ENCODE measurements at regions not wholly inside any gene's neighbourhood (a gene's known extent, or its start where the extent isn't known, plus 50 kb on each side); places are given as distances from the start of the nearest gene placed in this dataset.
"Not testable (repeated sequence)": the region's sequence is repeated elsewhere in the genome, so short reads cannot be mapped to it uniquely, and the experiment has no call there.

GRCh38 chr1:229935157-229935556 is 131.9 kb upstream of the GALNT2 start:
- intact Hi-C loops (cut with micrococcal nuclease); H3K36me3 Mint-ChIP-seq (ENCODE audit: low read depth); H3K27ac Mint-ChIP-seq; H3K4me3 Mint-ChIP-seq; H3K9me3 Mint-ChIP-seq; H3K4me1 Mint-ChIP-seq (ENCODE audit: low read depth): not testable (repeated sequence)
- H3K27me3 Mint-ChIP-seq: peaks cover 23% of the 10 kb centered on the region

DNA sequence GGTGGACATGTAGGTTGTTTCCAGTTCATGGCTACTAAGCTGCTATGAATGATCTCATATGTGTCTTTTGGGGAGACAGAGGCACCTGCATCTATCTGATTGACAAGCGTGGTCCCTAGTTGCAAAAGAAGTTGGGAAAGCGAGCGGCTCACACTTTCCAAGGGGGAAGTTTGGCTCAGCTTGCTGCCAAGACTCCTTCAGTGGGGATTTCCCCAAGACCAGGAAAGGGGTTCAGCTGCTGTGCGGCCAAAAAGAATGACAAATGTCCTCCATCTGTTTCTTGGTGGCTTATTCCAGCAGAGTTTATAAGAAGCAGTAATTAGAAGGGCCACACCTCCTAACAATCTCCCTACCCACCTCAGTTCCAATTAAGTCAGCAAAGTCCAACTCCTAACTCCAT is 128.5 kb upstream of the GALNT2 start:
- H3K36me3 Mint-ChIP-seq (ENCODE audit: low read depth): no peaks in the 10 kb centered on the region
- peaks cover 23% of the 10 kb centered on the region for H3K27me3 Mint-ChIP-seq

GRCh38 chr1:229940684-229941083 is 126.4 kb upstream of the GALNT2 start:
- Mint-ChIP-seq H3K4me1 (ENCODE audit: low read depth) (no peaks in the 10 kb centered on the region), H3K36me3 (ENCODE audit: low read depth) (no peaks in the 10 kb centered on the region), H3K27me3 (peaks cover 15% of the 10 kb centered on the region), H3K4me3 (no peak overlapping the region), H3K9me3 (no peaks in the 10 kb centered on the region), H3K27ac (no peak overlapping the region)
- intact Hi-C loops (cut with micrococcal nuclease): no loop called here

More for the DNA sequence above, 128.5 kb upstream of the GALNT2 start:
- Mint-ChIP-seq H3K27ac (no peak overlapping the region), H3K9me3 (no peaks in the 10 kb centered on the region), H3K4me1 (ENCODE audit: low read depth) (no peaks in the 10 kb centered on the region), H3K4me3 (no peak overlapping the region)
- intact Hi-C loops (cut with micrococcal nuclease): no loop called here

GRCh38 chr1:229941160-229941559 is 125.9 kb upstream of the GALNT2 start:
- H3K9me3 Mint-ChIP-seq: no peaks in the 10 kb centered on the region
- no peak overlapping the region for H3K4me3 Mint-ChIP-seq
- no peak overlapping the region for H3K27ac Mint-ChIP-seq
- no peaks in the 10 kb centered on the region for H3K36me3 Mint-ChIP-seq (ENCODE audit: low read depth)
- H3K27me3 Mint-ChIP-seq: peaks cover 15% of the 10 kb centered on the region
- intact Hi-C loops (cut with micrococcal nuclease): no loop called here
- no peaks in the 10 kb centered on the region for H3K4me1 Mint-ChIP-seq (ENCODE audit: low read depth)

GRCh38 chr1:229941831-229942230 is 125.2 kb upstream of the GALNT2 start:
- intact Hi-C loops (cut with micrococcal nuclease): no loop called here
- peaks cover 15% of the 10 kb centered on the region for H3K27me3 Mint-ChIP-seq
- no peak overlapping the region for H3K4me3 Mint-ChIP-seq
- H3K4me1 Mint-ChIP-seq (ENCODE audit: low read depth): no peaks in the 10 kb centered on the region
- H3K27ac Mint-ChIP-seq: no peak overlapping the region
- H3K9me3 Mint-ChIP-seq: no peaks in the 10 kb centered on the region
- H3K36me3 Mint-ChIP-seq (ENCODE audit: low read depth): no peaks in the 10 kb centered on the region

DNA sequence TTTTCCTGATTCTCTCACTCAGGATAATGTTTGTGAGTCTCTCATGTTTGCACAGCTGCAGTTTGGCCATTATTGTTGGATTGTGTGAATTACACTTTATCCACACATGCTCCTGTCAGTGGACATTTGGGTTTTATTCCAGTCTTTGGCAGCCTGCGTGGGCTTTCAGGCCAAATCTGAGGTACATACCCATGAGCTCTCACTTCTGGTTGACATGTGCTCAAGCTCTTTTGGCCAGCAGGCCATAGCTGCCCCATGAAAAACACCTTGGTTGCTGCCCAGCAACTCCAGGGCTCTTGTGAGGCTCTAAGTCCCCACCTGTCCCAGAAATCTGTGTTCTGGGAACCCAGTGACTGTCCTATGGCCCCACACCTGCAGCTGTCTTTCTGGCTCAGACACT is 124.5 kb upstream of the GALNT2 start:
- H3K36me3 Mint-ChIP-seq (ENCODE audit: low read depth): no peaks in the 10 kb centered on the region
- intact Hi-C loops (cut with micrococcal nuclease): no loop called here
- H3K9me3 Mint-ChIP-seq: no peaks in the 10 kb centered on the region
- no peak overlapping the region for H3K4me3 Mint-ChIP-seq
- H3K4me1 Mint-ChIP-seq (ENCODE audit: low read depth): no peaks in the 10 kb centered on the region
- no peak overlapping the region for H3K27ac Mint-ChIP-seq
- H3K27me3 Mint-ChIP-seq: peaks cover 15% of the 10 kb centered on the region

DNA sequence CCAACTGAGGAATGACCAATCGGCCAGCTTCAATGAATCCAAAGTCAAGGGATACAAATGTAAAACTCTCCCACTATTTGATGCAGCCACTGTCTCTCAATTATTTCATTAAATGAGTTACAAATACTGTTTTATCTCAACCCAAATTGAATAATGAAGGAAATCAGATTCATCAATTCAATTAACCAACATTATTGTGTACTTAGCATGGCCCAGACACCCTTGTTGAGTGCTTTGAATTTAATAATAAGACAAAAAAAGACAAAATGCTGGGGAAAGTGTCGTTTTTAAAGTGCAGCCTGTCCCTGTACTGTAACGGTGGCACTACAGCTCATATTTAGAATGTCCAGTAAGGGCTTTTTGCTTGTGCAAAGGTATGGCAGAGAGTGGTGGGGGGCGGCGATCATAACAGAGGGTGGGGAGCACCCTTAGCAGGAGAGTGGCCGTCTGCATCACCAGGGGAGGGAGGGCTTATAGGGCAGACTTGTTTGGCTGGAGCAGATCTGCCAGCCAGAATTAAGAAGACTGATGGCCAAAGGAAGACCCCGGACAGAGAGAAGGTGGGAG is 123.8 kb upstream of the GALNT2 start:
- Mint-ChIP-seq H3K4me3 (no peak overlapping the region), H3K27ac (no peak overlapping the region), H3K4me1 (ENCODE audit: low read depth) (no peaks in the 10 kb centered on the region), H3K36me3 (ENCODE audit: low read depth) (no peaks in the 10 kb centered on the region), H3K9me3 (no peaks in the 10 kb centered on the region), H3K27me3 (peaks cover 13% of the 10 kb centered on the region)
- intact Hi-C loops (cut with micrococcal nuclease): no loop called here

- Mint-ChIP-seq H3K4me3 (no peak overlapping the region), H3K4me1 (ENCODE audit: low read depth) (no peaks in the 10 kb centered on the region), H3K36me3 (ENCODE audit: low read depth) (no peaks in the 10 kb centered on the region), H3K27me3 (peaks cover 10% of the 10 kb centered on the region), H3K9me3 (no peaks in the 10 kb centered on the region), H3K27ac (no peak overlapping the region)
- intact Hi-C loops (cut with micrococcal nuclease): no loop called here
Measured at GRCh38 chr1:229943988-229944743, 122.9 kb upstream of the GALNT2 start.

- no peaks in the 10 kb centered on the region for H3K4me1 Mint-ChIP-seq (ENCODE audit: low read depth)
- H3K4me3 Mint-ChIP-seq: no peak overlapping the region
- no peaks in the 10 kb centered on the region for H3K9me3 Mint-ChIP-seq
- H3K27me3 Mint-ChIP-seq: peaks cover 4% of the 10 kb centered on the region
- intact Hi-C loops (cut with micrococcal nuclease): no loop called here
- no peaks in the 10 kb centered on the region for H3K36me3 Mint-ChIP-seq (ENCODE audit: low read depth)
- H3K27ac Mint-ChIP-seq: no peak overlapping the region
Measured at GRCh38 chr1:229945795-229946194, 121.2 kb upstream of the GALNT2 start.

DNA sequence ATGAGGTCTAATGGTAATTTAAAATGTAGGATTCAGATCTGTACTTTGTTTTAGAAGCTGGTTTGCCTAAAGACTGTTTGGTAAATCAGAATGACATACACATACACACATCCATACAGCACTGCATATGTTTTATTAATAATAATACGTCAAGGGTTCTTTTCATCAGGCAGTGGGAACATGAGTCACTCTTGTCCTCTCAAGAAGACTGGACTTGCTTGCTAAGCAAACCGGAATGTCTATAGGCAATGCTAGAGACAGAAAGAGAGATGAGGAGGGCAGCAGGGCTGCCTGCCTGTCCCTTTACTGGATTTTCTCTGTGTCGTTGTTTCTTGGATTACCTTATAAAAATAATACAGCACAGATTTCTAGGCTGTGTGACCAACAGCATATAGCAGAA is 119.1 kb upstream of the GALNT2 start:
- Mint-ChIP-seq H3K36me3 (ENCODE audit: low read depth) (no peaks in the 10 kb centered on the region), H3K4me3 (no peak overlapping the region), H3K4me1 (ENCODE audit: low read depth) (no peaks in the 10 kb centered on the region), H3K9me3 (no peaks in the 10 kb centered on the region), H3K27ac (no peak overlapping the region), H3K27me3 (peaks cover 3% of the 10 kb centered on the region)
- intact Hi-C loops (cut with micrococcal nuclease): no loop called here

DNA sequence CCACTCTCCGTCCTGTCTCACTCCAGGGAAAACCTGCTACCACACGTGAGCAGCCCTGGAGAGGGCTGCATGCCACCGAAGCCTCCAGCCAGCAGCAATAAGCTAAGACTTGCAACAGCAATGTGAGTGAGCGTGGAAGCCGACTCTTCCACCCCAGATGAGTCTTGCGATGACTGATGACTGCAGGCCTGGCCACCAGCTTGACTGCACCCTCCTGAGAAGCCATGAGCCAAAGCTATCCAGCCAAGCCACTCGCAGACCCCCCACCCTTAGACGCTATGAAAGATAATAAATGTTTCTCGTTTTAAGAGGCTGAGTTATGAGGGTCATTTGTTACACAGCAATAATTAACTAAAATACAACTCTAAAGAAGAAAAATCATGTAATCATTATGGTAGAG is 118.6 kb upstream of the GALNT2 start:
- no peaks in the 10 kb centered on the region for H3K4me1 Mint-ChIP-seq (ENCODE audit: low read depth)
- intact Hi-C loops (cut with micrococcal nuclease): no loop called here
- no peak overlapping the region for H3K4me3 Mint-ChIP-seq
- H3K27me3 Mint-ChIP-seq: peaks cover 3% of the 10 kb centered on the region
- no peak overlapping the region for H3K27ac Mint-ChIP-seq
- H3K9me3 Mint-ChIP-seq: no peaks in the 10 kb centered on the region
- no peaks in the 10 kb centered on the region for H3K36me3 Mint-ChIP-seq (ENCODE audit: low read depth)

DNA sequence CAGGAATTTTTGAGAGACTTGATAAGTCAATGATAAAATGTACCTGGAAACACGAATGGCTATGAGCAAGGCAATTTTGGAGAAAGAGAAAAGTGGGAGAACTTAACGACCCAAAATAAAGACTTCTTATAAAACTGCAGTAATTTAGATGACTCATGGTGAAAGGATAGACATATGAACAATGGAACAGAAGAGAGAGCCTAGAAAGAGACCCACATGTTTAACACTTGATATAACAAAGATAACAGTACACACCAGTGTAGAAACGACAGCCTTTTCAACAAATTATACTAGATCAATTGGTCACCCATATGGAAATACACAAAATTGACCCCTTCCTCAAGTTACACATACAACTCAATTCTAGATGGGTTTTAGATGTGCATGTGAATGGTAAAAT is 117.5 kb upstream of the GALNT2 start:
- Mint-ChIP-seq H3K27ac (no peak overlapping the region), H3K27me3 (peaks cover 3% of the 10 kb centered on the region), H3K4me1 (ENCODE audit: low read depth) (no peaks in the 10 kb centered on the region), H3K36me3 (ENCODE audit: low read depth) (no peaks in the 10 kb centered on the region), H3K9me3 (no peaks in the 10 kb centered on the region), H3K4me3 (no peak overlapping the region)
- intact Hi-C loops (cut with micrococcal nuclease): no loop called here

- Mint-ChIP-seq H3K4me3 (no peak overlapping the region), H3K36me3 (ENCODE audit: low read depth) (no peaks in the 10 kb centered on the region), H3K27me3 (peaks cover 3% of the 10 kb centered on the region), H3K27ac (no peak overlapping the region), H3K9me3 (no peaks in the 10 kb centered on the region), H3K4me1 (ENCODE audit: low read depth) (no peaks in the 10 kb centered on the region)
- intact Hi-C loops (cut with micrococcal nuclease): no loop called here
Measured at GRCh38 chr1:229950020-229950419, 117.0 kb upstream of the GALNT2 start.

DNA sequence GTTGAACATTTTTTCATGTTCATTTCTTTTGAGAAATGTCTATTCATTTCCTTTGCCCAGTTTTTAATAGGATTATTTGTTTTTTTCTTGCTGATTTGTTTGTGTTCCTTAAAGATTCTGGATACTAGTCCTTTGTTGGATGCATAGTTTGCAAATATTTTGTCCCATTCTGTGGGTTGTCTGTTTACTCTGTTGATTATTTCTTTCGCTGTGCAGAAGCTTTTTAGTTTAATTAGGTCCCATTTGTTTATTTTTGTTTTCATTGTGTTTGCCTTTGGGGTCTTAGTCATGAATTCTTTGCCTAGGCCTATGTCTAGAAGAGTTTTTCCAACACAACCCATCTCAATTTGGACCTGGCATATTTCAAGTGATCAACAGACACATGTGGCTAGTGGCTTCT is 116.1 kb upstream of the GALNT2 start:
- H3K4me3 Mint-ChIP-seq: no peak overlapping the region
- no peaks in the 10 kb centered on the region for H3K36me3 Mint-ChIP-seq (ENCODE audit: low read depth)
- H3K9me3 Mint-ChIP-seq: no peaks in the 10 kb centered on the region
- intact Hi-C loops (cut with micrococcal nuclease): no loop called here
- H3K27ac Mint-ChIP-seq: no peak overlapping the region
- H3K27me3 Mint-ChIP-seq: peaks cover 3% of the 10 kb centered on the region
- no peaks in the 10 kb centered on the region for H3K4me1 Mint-ChIP-seq (ENCODE audit: low read depth)
